Lower lobe of right lung (tissue), 2 donors: ENCODE measurements at regions not wholly inside any gene's neighbourhood (a gene's known extent, or its start where the extent isn't known, plus 50 kb on each side); places are given as distances from the start of the nearest gene placed in this dataset.

Experiments
- ATAC-seq, 2 donors: fragments of 200-7000 bp; cut with Tn5 transposase; one replicate each; pipeline ENCODE4 v1.9.1; 2020 to 2022; ENCODE audit warnings: mild to moderate bottlenecking in 2 of 2, moderate library complexity in 2 of 2
- DNase-seq: peaks from one replicate; pipeline ENCODE4 v3.0.0-alpha.2; 2020
- H3K27ac ChIP-seq: fragments of 200-600 bp; one replicate; pipeline ENCODE4 v1.8.0; 2022
- H3K27me3 ChIP-seq: fragments of 200-600 bp; one replicate; pipeline ENCODE4 v1.8.0; 2022; ENCODE audit warnings: low read depth
- H3K36me3 ChIP-seq: fragments of 200-600 bp; one replicate; pipeline ENCODE4 v1.8.0; 2022; ENCODE audit warnings: mild to moderate bottlenecking
- H3K4me1 ChIP-seq: fragments of 200-600 bp; one replicate; pipeline ENCODE4 v1.8.0; 2022
- H3K4me3 ChIP-seq: fragments of 200-600 bp; one replicate; pipeline ENCODE4 v1.8.0; 2022; ENCODE audit warnings: mild to moderate bottlenecking
- H3K9me3 ChIP-seq: fragments of 200-600 bp; one replicate; pipeline ENCODE4 v1.8.0; 2022
- CTCF ChIP-seq: fragments of 200-600 bp; IDR thresholded peaks from one replicate; pipeline ENCODE4 v1.8.0; 2022; ENCODE audit warnings: antibody characterized with exemption, mild to moderate bottlenecking
- intact Hi-C: fragments of 100-400 bp; cut with DNase I; formaldehyde crosslinking; loops from one replicate; pipeline ENCODE4 v1.11.0; 2022
- donor health status: DM: no; HTN: yes; CAD: no; lungs with severe emphysema.

GRCh38 chr4:30941641-30942040 lies 221.5 kb downstream of the PCDH7 start:
- TF ChIP-seq CTCF, result no peak
- Histone ChIP-seq H3K4me3 (no peak overlapping the region), H3K9me3 (no peaks in the 10 kb centered on the region), H3K36me3 (no peaks in the 10 kb centered on the region), H3K4me1 (no peaks in the 10 kb centered on the region), H3K27ac (no peak overlapping the region), H3K27me3 (no peaks in the 10 kb centered on the region)
- intact Hi-C loops, result no loop called here
- DNase-seq (no peak), ATAC-seq (no peak)

GRCh38 chr4:30943356-30943755 lies 223.2 kb downstream of the PCDH7 start:
- no peak for DNase-seq
- Histone ChIP-seq H3K9me3 (no peaks in the 10 kb centered on the region), H3K36me3 (no peaks in the 10 kb centered on the region), H3K27ac (no peak overlapping the region), H3K4me3 (no peak overlapping the region), H3K27me3 (no peaks in the 10 kb centered on the region), H3K4me1 (no peaks in the 10 kb centered on the region)
- intact Hi-C loops, result no loop called here
- TF ChIP-seq CTCF, result no peak
- no peak for ATAC-seq

- no peak for DNase-seq
- intact Hi-C loops, result no loop called here
- Histone ChIP-seq H3K36me3 (no peaks in the 10 kb centered on the region), H3K27me3 (no peaks in the 10 kb centered on the region), H3K9me3 (no peaks in the 10 kb centered on the region), H3K4me1 (no peaks in the 10 kb centered on the region), H3K4me3 (no peak overlapping the region), H3K27ac (no peak overlapping the region)
- TF ChIP-seq CTCF, result no peak
- no peak for ATAC-seq
Observed at GRCh38 chr4:30945586-30945985, 225.4 kb downstream of the PCDH7 start.

- no peak overlapping the region for H3K27ac ChIP-seq
- no peak for TF ChIP-seq CTCF
- intact Hi-C loops, result no loop called here
Observed at GRCh38 chr4:30946288-30946687, 226.1 kb downstream of the PCDH7 start.

GRCh38 chr4:30948653-30949052 lies 228.5 kb downstream of the PCDH7 start:
- intact Hi-C loops, result no loop called here
- H3K4me1 ChIP-seq, result no peaks in the 10 kb centered on the region
- H3K27ac ChIP-seq, result no peak overlapping the region
- ATAC-seq, result no peak
- no peak overlapping the region for H3K4me3 ChIP-seq
- DNase-seq, result no peak
- H3K9me3 ChIP-seq, result no peaks in the 10 kb centered on the region
- H3K36me3 ChIP-seq, result no peaks in the 10 kb centered on the region
- no peak for TF ChIP-seq CTCF
- H3K27me3 ChIP-seq, result no peaks in the 10 kb centered on the region

More at GRCh38 chr4:30946288-30946687, 226.1 kb downstream of the PCDH7 start:
- Histone ChIP-seq H3K4me1 (no peaks in the 10 kb centered on the region), H3K27me3 (no peaks in the 10 kb centered on the region), H3K36me3 (no peaks in the 10 kb centered on the region), H3K4me3 (no peak overlapping the region), H3K9me3 (no peaks in the 10 kb centered on the region)
- ATAC-seq, result no peak
- no peak for DNase-seq

- intact Hi-C loops, result no loop called here
- DNase-seq (no peak), ATAC-seq (no peak)
- Histone ChIP-seq H3K27me3 (no peaks in the 10 kb centered on the region), H3K27ac (no peak overlapping the region), H3K9me3 (no peaks in the 10 kb centered on the region), H3K36me3 (no peaks in the 10 kb centered on the region), H3K4me3 (no peak overlapping the region), H3K4me1 (no peaks in the 10 kb centered on the region)
- TF ChIP-seq CTCF, result no peak
Observed at GRCh38 chr4:30950737-30951136, 230.6 kb downstream of the PCDH7 start.
